Activated naive CD8-positive, alpha-beta T cell (primary cell): ENCODE measurements at regions not wholly inside any gene's neighbourhood (a gene's known extent, or its start where the extent isn't known, plus 50 kb on each side); places are given as distances from the start of the nearest gene placed in this dataset.

ENCODE experiments used
- H3K27ac Mint-ChIP-seq: one replicate; pipeline ENCODE4 v1.8.0; 2021; ENCODE audit warnings: mixed read lengths
- H3K27me3 Mint-ChIP-seq: one replicate; pipeline ENCODE4 v1.8.0; 2021; ENCODE audit warnings: mixed read lengths
- H3K36me3 Mint-ChIP-seq: one replicate; pipeline ENCODE4 v1.8.0; 2021; ENCODE audit warnings: mixed read lengths
- H3K4me1 Mint-ChIP-seq: one replicate; pipeline ENCODE4 v1.8.0; 2021; ENCODE audit warnings: low read depth, mixed read lengths
- H3K4me3 Mint-ChIP-seq: one replicate; pipeline ENCODE4 v1.8.0; 2021; ENCODE audit warnings: mild to moderate bottlenecking, mixed read lengths
- H3K9me3 Mint-ChIP-seq: one replicate; pipeline ENCODE4 v1.8.0; 2021; ENCODE audit warnings: low read depth, mixed read lengths

- Mint-ChIP-seq H3K4me3 (no peak overlapping the region), H3K27me3 (no peaks in the 10 kb centered on the region), H3K27ac (no peak overlapping the region), H3K4me1 (peaks cover 39% of the 10 kb centered on the region), H3K36me3 (peaks cover 10% of the 10 kb centered on the region), H3K9me3 (no peaks in the 10 kb centered on the region)
These were observed 104.0 kb downstream of the NCOR2 start for GRCh38 chr12:124463341-124463921.

DNA sequence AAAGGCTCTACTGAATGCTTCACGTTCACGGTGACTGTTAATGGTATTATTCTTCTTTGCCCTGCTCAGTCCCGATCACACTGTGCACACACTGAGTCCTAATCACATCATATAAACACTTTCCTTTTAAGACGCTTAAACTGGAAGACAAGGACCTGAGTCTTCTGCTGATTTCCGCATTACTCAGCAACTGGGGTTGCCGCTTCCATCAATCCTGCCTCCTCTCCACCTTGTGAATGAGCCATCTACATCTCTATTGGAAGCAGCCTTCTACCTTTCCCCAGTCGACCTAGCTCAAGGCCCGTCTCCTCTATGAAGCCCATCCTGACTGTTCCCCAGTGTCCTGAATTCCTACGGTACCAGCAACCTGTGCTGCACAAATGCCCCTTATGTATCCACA, 104.7 kb downstream of the NCOR2 start:
- no peak overlapping the region for H3K27ac Mint-ChIP-seq
- no peak overlapping the region for H3K4me3 Mint-ChIP-seq
- peaks cover 10% of the 10 kb centered on the region for H3K36me3 Mint-ChIP-seq
- no peaks in the 10 kb centered on the region for H3K9me3 Mint-ChIP-seq
- H3K27me3 Mint-ChIP-seq = no peaks in the 10 kb centered on the region
- peaks cover 44% of the 10 kb centered on the region for H3K4me1 Mint-ChIP-seq

- Mint-ChIP-seq H3K4me3 (no peak overlapping the region), H3K9me3 (no peaks in the 10 kb centered on the region), H3K27ac (peak overlapping the region; percentile 61), H3K36me3 (peaks cover 10% of the 10 kb centered on the region), H3K27me3 (no peaks in the 10 kb centered on the region), H3K4me1 (peaks cover 47% of the 10 kb centered on the region)
These were observed 105.4 kb downstream of the NCOR2 start for GRCh38 chr12:124461851-124462623.

GRCh38 chr12:124461241-124461673, 106.2 kb downstream of the NCOR2 start:
- H3K4me1 Mint-ChIP-seq = peaks cover 42% of the 10 kb centered on the region
- peak overlapping the region; percentile 61 for H3K27ac Mint-ChIP-seq
- H3K27me3 Mint-ChIP-seq = no peaks in the 10 kb centered on the region
- no peaks in the 10 kb centered on the region for H3K9me3 Mint-ChIP-seq
- H3K4me3 Mint-ChIP-seq = no peak overlapping the region
- H3K36me3 Mint-ChIP-seq = peaks cover 10% of the 10 kb centered on the region

GRCh38 chr12:124460771-124461170, 106.6 kb downstream of the NCOR2 start:
- H3K9me3 Mint-ChIP-seq = no peaks in the 10 kb centered on the region
- no peak overlapping the region for H3K27ac Mint-ChIP-seq
- no peak overlapping the region for H3K4me3 Mint-ChIP-seq
- H3K27me3 Mint-ChIP-seq = no peaks in the 10 kb centered on the region
- H3K4me1 Mint-ChIP-seq = peaks cover 42% of the 10 kb centered on the region
- peaks cover 10% of the 10 kb centered on the region for H3K36me3 Mint-ChIP-seq

DNA sequence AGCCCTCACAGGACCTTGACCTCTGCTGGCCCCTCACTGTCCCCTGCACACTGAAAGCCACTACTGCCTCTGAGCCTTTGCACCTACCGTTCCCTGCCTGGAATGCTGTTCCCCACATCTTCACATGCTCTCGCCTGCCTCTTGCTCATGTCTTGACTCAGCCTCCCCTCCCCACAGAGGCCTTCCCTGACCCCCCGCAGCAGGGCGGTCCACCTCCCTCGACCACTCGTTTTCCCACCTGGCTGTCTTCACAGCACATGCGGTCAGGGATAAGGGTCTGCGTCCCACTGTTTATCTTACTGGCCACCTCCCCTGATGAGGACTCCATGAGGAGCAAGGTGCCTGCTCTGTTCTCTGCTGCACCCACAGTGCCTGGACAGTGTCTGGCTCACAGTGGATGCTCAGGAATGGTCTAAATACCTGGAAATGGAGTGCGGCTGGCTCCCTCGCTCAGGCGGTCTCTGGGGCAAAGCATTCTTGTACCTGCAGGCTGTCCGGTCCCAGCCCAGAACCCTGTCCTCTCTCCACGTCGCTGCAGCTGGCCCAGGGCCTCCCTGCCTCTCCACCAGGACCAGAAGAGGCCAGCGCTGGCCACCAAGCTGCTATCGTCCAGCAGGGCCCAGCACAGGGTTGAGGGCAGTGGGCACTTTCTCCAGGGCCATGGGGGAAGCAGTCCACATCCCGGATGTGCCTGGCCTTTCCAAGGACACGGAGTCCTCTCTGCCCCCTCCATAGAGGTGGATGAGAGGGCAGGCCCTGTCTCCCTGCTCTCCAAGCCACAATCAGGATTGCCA, 107.4 kb downstream of the NCOR2 start:
- Mint-ChIP-seq H3K4me1 (peaks cover 40% of the 10 kb centered on the region), H3K27me3 (no peaks in the 10 kb centered on the region), H3K4me3 (no peak overlapping the region), H3K36me3 (peaks cover 10% of the 10 kb centered on the region), H3K27ac (no peak overlapping the region), H3K9me3 (no peaks in the 10 kb centered on the region)

DNA sequence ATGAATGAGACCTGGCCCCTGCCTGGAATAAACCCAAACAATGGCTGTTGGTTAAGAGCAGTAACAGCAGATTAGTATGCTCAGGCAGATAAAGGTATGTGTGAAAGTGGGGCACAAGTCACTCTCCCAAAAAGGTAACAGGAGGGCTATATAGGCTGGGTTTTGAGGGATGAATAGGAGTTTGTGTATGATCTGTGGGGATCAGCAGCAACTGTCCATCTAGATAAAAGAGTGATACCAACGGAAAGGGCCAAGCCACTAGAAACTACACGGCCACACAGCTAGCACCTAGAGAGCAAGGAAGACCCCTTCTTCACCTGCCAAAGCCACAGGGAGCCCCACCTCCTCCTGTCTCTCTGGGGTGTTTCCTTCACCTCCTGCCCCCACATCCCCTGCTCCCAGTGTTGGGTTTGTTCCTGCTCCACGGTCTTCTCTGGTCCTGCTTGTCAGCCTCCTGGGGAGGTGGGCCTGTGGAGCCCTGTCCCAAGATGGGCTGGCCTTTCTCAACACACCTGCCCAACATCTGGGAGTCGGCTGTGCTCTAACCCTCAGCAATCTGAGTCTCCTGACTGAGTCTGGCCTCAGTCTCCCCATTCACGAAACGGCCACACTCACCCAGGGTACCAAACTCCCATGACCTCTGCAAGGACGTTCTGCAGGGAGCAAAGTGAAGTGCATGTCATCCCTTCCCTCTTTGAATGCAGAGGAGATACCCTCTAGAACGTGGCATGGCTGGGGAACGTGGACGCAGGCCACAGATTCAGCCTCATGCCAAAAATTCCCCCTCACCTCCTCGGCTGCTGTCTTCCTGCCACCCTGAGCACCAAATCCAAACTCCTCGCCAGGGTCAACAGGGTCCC, 108.2 kb downstream of the NCOR2 start:
- H3K36me3 Mint-ChIP-seq = peaks cover 4% of the 10 kb centered on the region
- H3K4me1 Mint-ChIP-seq = peaks cover 41% of the 10 kb centered on the region
- peak overlapping the region; percentile 5 for H3K27ac Mint-ChIP-seq
- no peaks in the 10 kb centered on the region for H3K9me3 Mint-ChIP-seq
- H3K4me3 Mint-ChIP-seq = no peak overlapping the region
- no peaks in the 10 kb centered on the region for H3K27me3 Mint-ChIP-seq

GRCh38 chr12:124458220-124458991, 109.0 kb downstream of the NCOR2 start:
- peaks cover 45% of the 10 kb centered on the region for H3K4me1 Mint-ChIP-seq
- H3K4me3 Mint-ChIP-seq = no peak overlapping the region
- no peaks in the 10 kb centered on the region for H3K9me3 Mint-ChIP-seq
- peaks cover 4% of the 10 kb centered on the region for H3K36me3 Mint-ChIP-seq
- no peaks in the 10 kb centered on the region for H3K27me3 Mint-ChIP-seq
- H3K27ac Mint-ChIP-seq = no peak overlapping the region

DNA sequence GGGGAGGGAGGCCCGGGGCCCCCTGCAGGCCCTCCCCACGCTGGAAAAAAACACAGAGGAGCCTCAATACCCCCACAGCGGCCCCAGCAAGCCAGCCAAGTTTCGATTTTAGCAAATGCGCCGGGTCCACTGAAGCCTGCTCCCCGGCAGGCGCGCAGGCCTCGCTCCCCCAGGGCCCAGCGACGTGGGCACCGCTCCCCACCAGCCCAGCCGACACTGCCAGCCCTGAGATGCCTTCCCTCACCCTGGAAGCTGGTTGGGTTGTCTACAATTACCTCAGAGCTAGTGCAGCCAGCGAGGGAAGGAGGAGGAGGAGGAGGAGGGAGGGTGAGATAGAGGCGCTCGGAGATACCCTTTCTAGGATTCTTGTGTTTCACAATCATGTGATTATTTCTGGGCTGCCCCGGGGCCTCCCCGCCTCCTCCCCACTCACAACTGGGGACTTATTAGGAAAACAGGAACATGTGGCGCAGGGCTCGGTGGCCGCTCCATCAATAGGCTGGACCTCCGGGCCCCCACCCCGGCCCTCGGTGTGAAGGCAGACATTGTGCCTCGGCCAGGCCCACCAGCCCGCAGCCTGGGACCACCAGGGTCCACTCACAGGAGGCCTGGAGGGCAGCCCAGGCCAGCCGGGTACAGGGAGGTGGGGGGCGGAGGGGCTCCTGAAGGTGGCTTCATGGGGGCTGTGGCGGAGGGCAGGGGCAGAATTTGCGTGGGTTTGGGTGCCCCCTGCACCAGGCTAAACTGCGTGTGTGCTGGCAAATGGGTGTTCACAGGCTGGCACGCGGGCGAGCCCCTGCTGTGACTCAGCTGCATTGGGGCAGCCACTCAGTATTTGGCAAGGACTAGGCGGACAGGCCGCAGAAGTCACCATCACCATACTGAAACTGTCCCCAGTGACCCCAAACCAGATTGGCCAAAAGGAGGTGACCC, 109.9 kb downstream of the NCOR2 start:
- Mint-ChIP-seq H3K4me1 (peaks cover 42% of the 10 kb centered on the region), H3K27ac (peak overlapping the region; percentile 22)

DNA sequence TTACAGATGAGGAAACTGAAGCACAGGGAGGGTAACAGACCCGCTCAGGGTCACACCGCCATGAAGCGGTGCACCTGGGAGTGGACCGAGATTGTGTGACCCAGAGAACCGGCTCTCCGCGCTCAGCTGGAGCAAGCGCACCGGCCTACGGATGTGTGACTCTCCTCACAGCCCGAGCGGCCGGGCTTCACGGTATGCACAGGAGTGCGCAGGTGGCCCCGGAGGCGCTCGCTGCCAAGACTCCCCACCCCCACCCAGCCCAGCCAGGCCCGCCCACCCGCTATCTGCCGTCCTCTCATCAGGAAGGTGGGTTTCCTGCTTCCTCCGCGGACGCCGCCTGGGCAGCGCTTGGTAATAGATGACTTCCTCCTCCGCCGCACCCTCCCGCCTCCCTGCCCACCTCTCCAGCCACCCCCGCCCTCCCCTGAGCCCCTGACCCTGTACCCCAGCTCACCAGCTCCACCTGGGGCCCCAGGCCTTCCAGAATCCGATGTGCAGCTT, 110.7 kb downstream of the NCOR2 start:
- Mint-ChIP-seq H3K9me3 (no peaks in the 10 kb centered on the region), H3K4me1 (peaks cover 46% of the 10 kb centered on the region), H3K27me3 (no peaks in the 10 kb centered on the region), H3K36me3 (peaks cover 4% of the 10 kb centered on the region), H3K27ac (no peak overlapping the region), H3K4me3 (peak overlapping the region; percentile 61)

More for the DNA sequence above, 109.9 kb downstream of the NCOR2 start:
- H3K36me3 Mint-ChIP-seq = peaks cover 4% of the 10 kb centered on the region
- peak overlapping the region; percentile 66 for H3K4me3 Mint-ChIP-seq
- H3K9me3 Mint-ChIP-seq = no peaks in the 10 kb centered on the region
- H3K27me3 Mint-ChIP-seq = no peaks in the 10 kb centered on the region

- Mint-ChIP-seq H3K9me3 (no peaks in the 10 kb centered on the region), H3K27me3 (no peaks in the 10 kb centered on the region), H3K4me1 (peaks cover 49% of the 10 kb centered on the region), H3K36me3 (peaks cover 4% of the 10 kb centered on the region), H3K27ac (peak overlapping the region; percentile 19), H3K4me3 (peak overlapping the region; percentile 61)
These were observed 111.2 kb downstream of the NCOR2 start for GRCh38 chr12:124456133-124456651.

- H3K4me3 Mint-ChIP-seq = no peak overlapping the region
- H3K27me3 Mint-ChIP-seq = no peaks in the 10 kb centered on the region
- H3K27ac Mint-ChIP-seq = no peak overlapping the region
- peaks cover 56% of the 10 kb centered on the region for H3K4me1 Mint-ChIP-seq
- H3K36me3 Mint-ChIP-seq = peaks cover 4% of the 10 kb centered on the region
- H3K9me3 Mint-ChIP-seq = no peaks in the 10 kb centered on the region
These were observed 112.1 kb downstream of the NCOR2 start for GRCh38 chr12:124455336-124455735.

DNA sequence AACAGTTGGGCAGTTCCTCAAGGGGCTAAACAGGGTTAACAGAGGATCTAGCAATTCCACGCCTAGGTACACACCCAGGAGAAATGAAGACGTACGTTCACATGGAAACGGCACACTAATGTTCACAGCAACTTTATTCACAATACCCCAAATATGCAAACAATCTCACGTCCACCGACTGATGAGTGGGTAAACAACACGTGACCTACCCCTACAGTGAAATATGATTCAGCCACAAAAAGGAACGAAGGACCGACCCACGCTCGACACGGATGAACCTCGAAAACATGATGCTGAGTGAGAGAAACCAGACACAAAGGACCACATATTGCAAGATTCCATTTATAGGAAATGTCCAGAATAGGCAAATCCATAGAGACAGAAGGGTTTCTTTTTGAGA, 112.7 kb downstream of the NCOR2 start:
- peaks cover 61% of the 10 kb centered on the region for H3K4me1 Mint-ChIP-seq
- no peaks in the 10 kb centered on the region for H3K9me3 Mint-ChIP-seq
- H3K27me3 Mint-ChIP-seq = no peaks in the 10 kb centered on the region
- H3K27ac Mint-ChIP-seq = no peak overlapping the region
- peak overlapping the region; percentile 11 for H3K4me3 Mint-ChIP-seq
- peaks cover under 1% of the 10 kb centered on the region for H3K36me3 Mint-ChIP-seq
